OCI-LY7 (cell line): ENCODE measurements at regions not wholly inside any gene's neighbourhood (a gene's known extent, or its start where the extent isn't known, plus 50 kb on each side); places are given as distances from the start of the nearest gene placed in this dataset.

Source experiments
- EZH2phosphoT487 ChIP-seq: fragments of 200-600 bp; sonication (generic); IDR thresholded peaks from 2 replicates; pipeline ENCODE4 v1.6.1; 2018; ENCODE audit warnings: low read depth, borderline replicate concordance, mild to moderate bottlenecking, mixed run types, antibody characterized with exemption, low read length, moderate library complexity, mixed read lengths
- TF ChIP-seq, protein P1 (sequence below): fragments of 200-600 bp; sonication (generic); conservative IDR thresholded peaks from 2 replicates; pipeline ENCODE4 v1.5.1; 2014; ENCODE audit warnings: mild to moderate bottlenecking, antibody characterized with exemption, low read length, moderate library complexity, mixed read lengths

DNA sequence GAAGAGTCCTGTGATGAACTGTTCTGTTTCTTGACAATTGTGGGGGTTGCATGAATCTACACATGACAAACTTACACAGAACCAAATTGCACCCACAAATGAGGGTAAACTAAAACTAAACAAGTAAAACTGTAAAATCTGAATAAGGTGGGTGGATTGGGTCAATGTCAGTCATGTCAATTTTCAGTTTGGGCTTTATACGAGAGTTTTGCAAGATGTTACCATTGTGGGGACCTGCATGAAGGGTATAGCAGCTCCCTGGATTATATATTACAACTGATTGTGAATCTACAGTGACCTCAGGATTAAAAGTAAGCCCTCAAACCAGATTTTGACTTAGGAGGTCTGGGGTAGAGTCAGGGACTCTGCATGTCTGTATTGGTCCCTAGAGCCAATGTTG is 101.5 kb upstream of the LHX5 start:
- TF ChIP-seq, protein P1, sequence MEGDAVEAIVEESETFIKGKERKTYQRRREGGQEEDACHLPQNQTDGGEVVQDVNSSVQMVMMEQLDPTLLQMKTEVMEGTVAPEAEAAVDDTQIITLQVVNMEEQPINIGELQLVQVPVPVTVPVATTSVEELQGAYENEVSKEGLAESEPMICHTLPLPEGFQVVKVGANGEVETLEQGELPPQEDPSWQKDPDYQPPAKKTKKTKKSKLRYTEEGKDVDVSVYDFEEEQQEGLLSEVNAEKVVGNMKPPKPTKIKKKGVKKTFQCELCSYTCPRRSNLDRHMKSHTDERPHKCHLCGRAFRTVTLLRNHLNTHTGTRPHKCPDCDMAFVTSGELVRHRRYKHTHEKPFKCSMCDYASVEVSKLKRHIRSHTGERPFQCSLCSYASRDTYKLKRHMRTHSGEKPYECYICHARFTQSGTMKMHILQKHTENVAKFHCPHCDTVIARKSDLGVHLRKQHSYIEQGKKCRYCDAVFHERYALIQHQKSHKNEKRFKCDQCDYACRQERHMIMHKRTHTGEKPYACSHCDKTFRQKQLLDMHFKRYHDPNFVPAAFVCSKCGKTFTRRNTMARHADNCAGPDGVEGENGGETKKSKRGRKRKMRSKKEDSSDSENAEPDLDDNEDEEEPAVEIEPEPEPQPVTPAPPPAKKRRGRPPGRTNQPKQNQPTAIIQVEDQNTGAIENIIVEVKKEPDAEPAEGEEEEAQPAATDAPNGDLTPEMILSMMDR, result no peak
- TF ChIP-seq EZH2phosphoT487, result no peak
